ENCODE measurements at regions not wholly inside any gene's neighbourhood (a gene's known extent, or its start where the extent isn't known, plus 50 kb on each side); places are given as distances from the start of the nearest gene placed in this dataset.

DNA sequence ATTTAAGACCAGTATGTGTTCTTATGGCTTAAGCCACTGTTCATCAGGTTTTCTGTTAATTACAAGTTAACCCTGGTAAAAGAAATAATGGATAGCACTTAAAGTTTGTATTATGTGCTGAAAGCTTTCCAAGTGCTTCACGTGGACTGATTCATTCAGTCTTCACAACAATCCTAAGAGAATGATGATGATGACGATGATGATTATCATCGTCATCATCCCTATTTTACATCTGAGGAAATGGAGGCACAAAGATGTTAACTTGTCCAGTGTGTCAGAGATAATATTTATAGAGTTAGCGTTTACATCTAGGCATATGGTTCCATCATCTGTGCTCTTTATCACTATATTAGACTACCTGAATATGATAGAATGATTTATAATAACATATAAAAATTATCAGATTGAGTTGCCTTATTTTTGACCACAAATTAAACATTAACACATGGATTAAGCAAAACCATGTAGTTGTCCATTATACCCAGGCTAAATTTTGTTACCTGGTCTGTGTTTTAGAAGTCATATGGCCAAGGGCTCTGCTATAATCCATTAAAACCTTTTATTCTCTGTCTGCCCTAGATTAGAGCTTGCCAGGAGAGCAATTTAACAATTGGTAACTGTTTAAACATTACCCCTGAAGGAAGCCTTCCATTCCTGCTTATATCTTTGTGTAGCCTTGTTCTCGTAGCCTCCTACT, 102.3 kb upstream of the MAP3K1 start (continued):
- TF ChIP-seq, protein P1, sequence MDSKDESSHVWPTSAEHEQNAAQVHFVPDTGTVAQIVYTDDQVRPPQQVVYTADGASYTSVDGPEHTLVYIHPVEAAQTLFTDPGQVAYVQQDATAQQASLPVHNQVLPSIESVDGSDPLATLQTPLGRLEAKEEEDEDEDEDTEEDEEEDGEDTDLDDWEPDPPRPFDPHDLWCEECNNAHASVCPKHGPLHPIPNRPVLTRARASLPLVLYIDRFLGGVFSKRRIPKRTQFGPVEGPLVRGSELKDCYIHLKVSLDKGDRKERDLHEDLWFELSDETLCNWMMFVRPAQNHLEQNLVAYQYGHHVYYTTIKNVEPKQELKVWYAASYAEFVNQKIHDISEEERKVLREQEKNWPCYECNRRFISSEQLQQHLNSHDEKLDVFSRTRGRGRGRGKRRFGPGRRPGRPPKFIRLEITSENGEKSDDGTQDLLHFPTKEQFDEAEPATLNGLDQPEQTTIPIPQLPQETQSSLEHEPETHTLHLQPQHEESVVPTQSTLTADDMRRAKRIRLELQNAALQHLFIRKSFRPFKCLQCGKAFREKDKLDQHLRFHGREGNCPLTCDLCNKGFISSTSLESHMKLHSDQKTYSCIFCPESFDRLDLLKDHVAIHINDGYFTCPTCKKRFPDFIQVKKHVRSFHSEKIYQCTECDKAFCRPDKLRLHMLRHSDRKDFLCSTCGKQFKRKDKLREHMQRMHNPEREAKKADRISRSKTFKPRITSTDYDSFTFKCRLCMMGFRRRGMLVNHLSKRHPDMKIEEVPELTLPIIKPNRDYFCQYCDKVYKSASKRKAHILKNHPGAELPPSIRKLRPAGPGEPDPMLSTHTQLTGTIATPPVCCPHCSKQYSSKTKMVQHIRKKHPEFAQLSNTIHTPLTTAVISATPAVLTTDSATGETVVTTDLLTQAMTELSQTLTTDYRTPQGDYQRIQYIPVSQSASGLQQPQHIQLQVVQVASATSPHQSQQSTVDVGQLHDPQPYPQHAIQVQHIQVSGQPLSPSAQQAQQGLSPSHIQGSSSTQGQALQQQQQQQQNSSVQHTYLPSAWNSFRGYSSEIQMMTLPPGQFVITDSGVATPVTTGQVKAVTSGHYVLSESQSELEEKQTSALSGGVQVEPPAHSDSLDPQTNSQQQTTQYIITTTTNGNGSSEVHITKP (IDR thresholded peaks at IDR 0.05; ENCODE audit: partially characterized antibody): no peak
- TF ChIP-seq KDM4B (IDR thresholded peaks at IDR 0.05; ENCODE audit: borderline replicate concordance in 2 of 2, low read depth in 1 of 2) (no peak), ZBTB9 (CRISPR knock-in tag; IDR thresholded peaks at IDR 0.05) (no peak), CAMTA2 (CRISPR knock-in tag; conservative IDR thresholded peaks at IDR 0.05) (no peak), MED1 (CRISPR knock-in tag; IDR thresholded peaks at IDR 0.05; ENCODE audit: borderline replicate concordance) (no peak), KLF13 (tag; IDR thresholded peaks at IDR 0.05; ENCODE audit: borderline replicate concordance, low read depth) (no peak), PHF8 (IDR thresholded peaks at IDR 0.05; ENCODE audit: borderline replicate concordance, low read length) (no peak)
- TF ChIP-seq, protein P2, sequence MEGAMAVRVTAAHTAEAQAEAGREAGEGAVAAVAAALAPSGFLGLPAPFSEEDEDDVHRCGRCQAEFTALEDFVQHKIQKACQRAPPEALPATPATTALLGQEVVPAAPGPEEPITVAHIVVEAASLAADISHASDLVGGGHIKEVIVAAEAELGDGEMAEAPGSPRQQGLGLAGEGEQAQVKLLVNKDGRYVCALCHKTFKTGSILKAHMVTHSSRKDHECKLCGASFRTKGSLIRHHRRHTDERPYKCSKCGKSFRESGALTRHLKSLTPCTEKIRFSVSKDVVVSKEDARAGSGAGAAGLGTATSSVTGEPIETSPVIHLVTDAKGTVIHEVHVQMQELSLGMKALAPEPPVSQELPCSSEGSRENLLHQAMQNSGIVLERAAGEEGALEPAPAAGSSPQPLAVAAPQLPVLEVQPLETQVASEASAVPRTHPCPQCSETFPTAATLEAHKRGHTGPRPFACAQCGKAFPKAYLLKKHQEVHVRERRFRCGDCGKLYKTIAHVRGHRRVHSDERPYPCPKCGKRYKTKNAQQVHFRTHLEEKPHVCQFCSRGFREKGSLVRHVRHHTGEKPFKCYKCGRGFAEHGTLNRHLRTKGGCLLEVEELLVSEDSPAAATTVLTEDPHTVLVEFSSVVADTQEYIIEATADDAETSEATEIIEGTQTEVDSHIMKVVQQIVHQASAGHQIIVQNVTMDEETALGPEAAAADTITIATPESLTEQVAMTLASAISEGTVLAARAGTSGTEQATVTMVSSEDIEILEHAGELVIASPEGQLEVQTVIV (CRISPR knock-in tag; IDR thresholded peaks at IDR 0.05; ENCODE audit: borderline replicate concordance): no peak

Data from K562 (cell line).